ENCODE measurements at regions not wholly inside any gene's neighbourhood (a gene's known extent, or its start where the extent isn't known, plus 50 kb on each side); places are given as distances from the start of the nearest gene placed in this dataset.

- Histone ChIP-seq H3K36me3 (ENCODE audit: control insufficient read depth in 1 of 2, insufficient read depth in 2 of 2, low read length in 1 of 2) (no peaks in the 10 kb centered on the region), H3K27ac (ENCODE audit: low read depth in 1 of 2, low read length in 2 of 2) (no peak overlapping the region), H3K4me3 (ENCODE audit: low read length in 2 of 2) (no peak overlapping the region), H3K9me3 (ENCODE audit: control insufficient read depth, low read length) (no peaks in the 10 kb centered on the region), H3K4me1 (ENCODE audit: control insufficient read depth in 1 of 2, insufficient read depth in 2 of 2, low read length in 2 of 2) (no peaks in the 10 kb centered on the region), H3K27me3 (ENCODE audit: control insufficient read depth in 1 of 2, insufficient read depth in 2 of 2, low read length in 1 of 2) (no peaks in the 10 kb centered on the region)
- DNase-seq (no peak), ATAC-seq (ENCODE audit: low FRiP score) (no peak)
- intact Hi-C loops (cut with DNase I): no loop called here
- 4 to 8% methylated on average over 9 of the region's 9 CpGs for WGBS, 2 donors
Observed at GRCh38 chr18:72107647-72108383, 436.3 kb downstream of the CBLN2 start.

GRCh38 chr18:72104851-72105250 lies 439.3 kb downstream of the CBLN2 start:
- Histone ChIP-seq H3K36me3 (ENCODE audit: control insufficient read depth in 1 of 2, insufficient read depth in 2 of 2, low read length in 1 of 2) (no peaks in the 10 kb centered on the region), H3K4me3 (ENCODE audit: low read length in 2 of 2) (no peak overlapping the region), H3K27ac (ENCODE audit: low read depth in 1 of 2, low read length in 2 of 2) (no peak overlapping the region), H3K4me1 (ENCODE audit: control insufficient read depth in 1 of 2, insufficient read depth in 2 of 2, low read length in 2 of 2) (no peaks in the 10 kb centered on the region), H3K27me3 (ENCODE audit: control insufficient read depth in 1 of 2, insufficient read depth in 2 of 2, low read length in 1 of 2) (peaks cover 0 to 1% of the 10 kb centered on the region in 2 donors), H3K9me3 (ENCODE audit: control insufficient read depth, low read length) (no peaks in the 10 kb centered on the region)
- no peak for DNase-seq
- ATAC-seq (ENCODE audit: low FRiP score): no peak
- intact Hi-C loops (cut with DNase I): no loop called here
- 86 to 93% methylated on average over 4 of the region's 4 CpGs for WGBS, 2 donors

- H3K27me3 ChIP-seq (ENCODE audit: control insufficient read depth in 1 of 2, insufficient read depth in 2 of 2, low read length in 1 of 2): peaks cover 0 to 1% of the 10 kb centered on the region in 2 donors
- no peaks in the 10 kb centered on the region for H3K9me3 ChIP-seq (ENCODE audit: control insufficient read depth, low read length)
- 43 to 81% methylated on average over 2 of the region's 2 CpGs for WGBS, 2 donors
- H3K4me1 ChIP-seq (ENCODE audit: control insufficient read depth in 1 of 2, insufficient read depth in 2 of 2, low read length in 2 of 2): no peaks in the 10 kb centered on the region
- no peak overlapping the region for H3K27ac ChIP-seq (ENCODE audit: low read depth in 1 of 2, low read length in 2 of 2)
- no peaks in the 10 kb centered on the region for H3K36me3 ChIP-seq (ENCODE audit: control insufficient read depth in 1 of 2, insufficient read depth in 2 of 2, low read length in 1 of 2)
- ATAC-seq (ENCODE audit: low FRiP score) (no peak), DNase-seq (no peak)
- no peak overlapping the region for H3K4me3 ChIP-seq (ENCODE audit: low read length in 2 of 2)
- intact Hi-C loops (cut with DNase I): no loop called here
Observed at GRCh38 chr18:72102412-72102811, 441.7 kb downstream of the CBLN2 start.

GRCh38 chr18:72100465-72101004 lies 443.6 kb downstream of the CBLN2 start:
- no peaks in the 10 kb centered on the region for H3K36me3 ChIP-seq (ENCODE audit: control insufficient read depth in 1 of 2, insufficient read depth in 2 of 2, low read length in 1 of 2)
- no peak for ATAC-seq (ENCODE audit: low FRiP score)
- H3K27me3 ChIP-seq (ENCODE audit: control insufficient read depth in 1 of 2, insufficient read depth in 2 of 2, low read length in 1 of 2): peaks cover 0 to 1% of the 10 kb centered on the region in 2 donors
- no peaks in the 10 kb centered on the region for H3K9me3 ChIP-seq (ENCODE audit: control insufficient read depth, low read length)
- no peak overlapping the region for H3K27ac ChIP-seq (ENCODE audit: low read depth in 1 of 2, low read length in 2 of 2)
- H3K4me1 ChIP-seq (ENCODE audit: control insufficient read depth in 1 of 2, insufficient read depth in 2 of 2, low read length in 2 of 2): no peaks in the 10 kb centered on the region
- no peak for DNase-seq
- no peak overlapping the region for H3K4me3 ChIP-seq (ENCODE audit: low read length in 2 of 2)
- intact Hi-C loops (cut with DNase I): no loop called here
- 79 to 83% methylated on average over 5 of the region's 5 CpGs for WGBS, 2 donors

- WGBS, 2 donors: 32 to 33% methylated on average over 5 of the region's 5 CpGs
- Histone ChIP-seq H3K36me3 (ENCODE audit: control insufficient read depth in 1 of 2, insufficient read depth in 2 of 2, low read length in 1 of 2) (no peaks in the 10 kb centered on the region), H3K27ac (ENCODE audit: low read depth in 1 of 2, low read length in 2 of 2) (no peak overlapping the region), H3K9me3 (ENCODE audit: control insufficient read depth, low read length) (no peaks in the 10 kb centered on the region), H3K4me1 (ENCODE audit: control insufficient read depth in 1 of 2, insufficient read depth in 2 of 2, low read length in 2 of 2) (no peaks in the 10 kb centered on the region), H3K4me3 (ENCODE audit: low read length in 2 of 2) (no peak overlapping the region), H3K27me3 (ENCODE audit: control insufficient read depth in 1 of 2, insufficient read depth in 2 of 2, low read length in 1 of 2) (no peaks in the 10 kb centered on the region)
- intact Hi-C loops (cut with DNase I): no loop called here
- no peak for DNase-seq
- ATAC-seq (ENCODE audit: low FRiP score): no peak
Observed at GRCh38 chr18:72091369-72091768, 452.8 kb downstream of the CBLN2 start.

GRCh38 chr18:72089432-72089831 lies 454.7 kb downstream of the CBLN2 start:
- Histone ChIP-seq H3K27me3 (ENCODE audit: control insufficient read depth in 1 of 2, insufficient read depth in 2 of 2, low read length in 1 of 2) (no peaks in the 10 kb centered on the region), H3K9me3 (ENCODE audit: control insufficient read depth, low read length) (no peaks in the 10 kb centered on the region), H3K4me1 (ENCODE audit: control insufficient read depth in 1 of 2, insufficient read depth in 2 of 2, low read length in 2 of 2) (no peaks in the 10 kb centered on the region), H3K4me3 (ENCODE audit: low read length in 2 of 2) (no peak overlapping the region), H3K36me3 (ENCODE audit: control insufficient read depth in 1 of 2, insufficient read depth in 2 of 2, low read length in 1 of 2) (no peaks in the 10 kb centered on the region), H3K27ac (ENCODE audit: low read depth in 1 of 2, low read length in 2 of 2) (no peak overlapping the region)
- intact Hi-C loops (cut with DNase I): no loop called here
- DNase-seq: no peak
- no peak for ATAC-seq (ENCODE audit: low FRiP score)
- 70 to 75% methylated on average over 3 of the region's 3 CpGs for WGBS, 2 donors

- H3K4me3 ChIP-seq (ENCODE audit: low read length in 2 of 2): no peak overlapping the region
- ATAC-seq (ENCODE audit: low FRiP score) (no peak), DNase-seq (no peak)
- 8 to 9% methylated on average over 4 of the region's 4 CpGs for WGBS, 2 donors
- no peaks in the 10 kb centered on the region for H3K9me3 ChIP-seq (ENCODE audit: control insufficient read depth, low read length)
- intact Hi-C loops (cut with DNase I): no loop called here
- no peaks in the 10 kb centered on the region for H3K4me1 ChIP-seq (ENCODE audit: control insufficient read depth in 1 of 2, insufficient read depth in 2 of 2, low read length in 2 of 2)
- no peak overlapping the region for H3K27ac ChIP-seq (ENCODE audit: low read depth in 1 of 2, low read length in 2 of 2)
- no peaks in the 10 kb centered on the region for H3K27me3 ChIP-seq (ENCODE audit: control insufficient read depth in 1 of 2, insufficient read depth in 2 of 2, low read length in 1 of 2)
- no peaks in the 10 kb centered on the region for H3K36me3 ChIP-seq (ENCODE audit: control insufficient read depth in 1 of 2, insufficient read depth in 2 of 2, low read length in 1 of 2)
Observed at GRCh38 chr18:72086421-72086820, 457.7 kb downstream of the CBLN2 start.

GRCh38 chr18:72075040-72075439 lies 469.1 kb downstream of the CBLN2 start:
- Histone ChIP-seq H3K36me3 (ENCODE audit: control insufficient read depth in 1 of 2, insufficient read depth in 2 of 2, low read length in 1 of 2) (no peaks in the 10 kb centered on the region), H3K4me1 (ENCODE audit: control insufficient read depth in 1 of 2, insufficient read depth in 2 of 2, low read length in 2 of 2) (no peaks in the 10 kb centered on the region), H3K27me3 (ENCODE audit: control insufficient read depth in 1 of 2, insufficient read depth in 2 of 2, low read length in 1 of 2) (no peaks in the 10 kb centered on the region), H3K27ac (ENCODE audit: low read depth in 1 of 2, low read length in 2 of 2) (no peak overlapping the region), H3K4me3 (ENCODE audit: low read length in 2 of 2) (no peak overlapping the region), H3K9me3 (ENCODE audit: control insufficient read depth, low read length) (no peaks in the 10 kb centered on the region)
- no peak for DNase-seq
- WGBS, 2 donors: 89 to 98% methylated on average over 4 of the region's 4 CpGs
- no peak for ATAC-seq (ENCODE audit: low FRiP score)
- intact Hi-C loops (cut with DNase I): no loop called here

- Histone ChIP-seq H3K36me3 (ENCODE audit: control insufficient read depth in 1 of 2, insufficient read depth in 2 of 2, low read length in 1 of 2) (no peaks in the 10 kb centered on the region), H3K27ac (ENCODE audit: low read depth in 1 of 2, low read length in 2 of 2) (no peak overlapping the region), H3K9me3 (ENCODE audit: control insufficient read depth, low read length) (no peaks in the 10 kb centered on the region), H3K4me3 (ENCODE audit: low read length in 2 of 2) (no peak overlapping the region), H3K27me3 (ENCODE audit: control insufficient read depth in 1 of 2, insufficient read depth in 2 of 2, low read length in 1 of 2) (no peaks in the 10 kb centered on the region), H3K4me1 (ENCODE audit: control insufficient read depth in 1 of 2, insufficient read depth in 2 of 2, low read length in 2 of 2) (no peaks in the 10 kb centered on the region)
- ATAC-seq (ENCODE audit: low FRiP score) (no peak), DNase-seq (no peak)
- intact Hi-C loops (cut with DNase I): no loop called here
- WGBS, 2 donors: 87 to 91% methylated on average over 7 of the region's 7 CpGs
Observed at GRCh38 chr18:72063001-72063400, 481.1 kb downstream of the CBLN2 start.

All from aorta (tissue), 5 donors.